Upper lobe of left lung (tissue), 6 donors: ENCODE measurements at regions not wholly inside any gene's neighbourhood (a gene's known extent, or its start where the extent isn't known, plus 50 kb on each side); places are given as distances from the start of the nearest gene placed in this dataset.

Experiments used
- ATAC-seq, 2 donors: fragments of 200-7000 bp; cut with Tn5 transposase; one replicate each; pipeline ENCODE4 v1.9.1; 2022; ENCODE audit warnings: mild to moderate bottlenecking in 2 of 2, moderate library complexity in 2 of 2; ENCODE audit not compliant: low FRiP score in 2 of 2
- DNase-seq, 2 donors: peaks; one replicate each; pipeline ENCODE4 v3.0.0-alpha.2; 2019 to 2020
- H3K27ac ChIP-seq, 4 donors: fragments of 200-600 bp; sonication (generic); one replicate each; pipeline ENCODE4 v1.5.1; 2016 to 2019
- H3K27me3 ChIP-seq, 4 donors: fragments of 200-600 bp; sonication (generic); one replicate each; pipeline ENCODE4 v1.5.1; 2017 to 2019
- H3K36me3 ChIP-seq, 4 donors: fragments of 200-600 bp; sonication (generic); one replicate each; pipeline ENCODE4 v1.5.1; 2016 to 2019
- H3K4me1 ChIP-seq, 4 donors: fragments of 200-600 bp; sonication (generic); one replicate each; pipeline ENCODE4 v1.5.1; 2018 to 2019
- H3K4me3 ChIP-seq, 4 donors: fragments of 200-600 bp; sonication (generic); one replicate each; pipeline ENCODE4 v1.5.1; 2017 to 2019; ENCODE audit warnings: mild to moderate bottlenecking in 2 of 4, moderate library complexity in 1 of 4
- H3K9me3 ChIP-seq, 4 donors: fragments of 200-600 bp; sonication (generic); one replicate each; pipeline ENCODE4 v1.5.1; 2018 to 2019
- EP300 ChIP-seq, 4 donors: sonication (generic); formaldehyde crosslinking; IDR thresholded peaks; one replicate each; pipeline ENCODE4 v1.5.1; 2017; ENCODE audit warnings: antibody characterized with exemption in 4 of 4, control low read depth in 2 of 4
- POLR2A ChIP-seq, 4 donors: fragments of 450-650 bp; IDR thresholded peaks; one replicate each; pipeline ENCODE4 v1.5.1; 2016 to 2017; ENCODE audit warnings: antibody characterized with exemption in 4 of 4, mild to moderate bottlenecking in 2 of 4
- POLR2AphosphoS5 ChIP-seq, 2 donors: sonication (generic); formaldehyde crosslinking; IDR thresholded peaks; one replicate each; pipeline ENCODE4 v1.5.1; 2017; ENCODE audit warnings: antibody characterized with exemption in 2 of 2
- WGBS, 2 donors: methylation state at CpG; one replicate each; pipeline ENCODE4 v1.1.5; 2017 to 2018; 5-methylcytosine and 5-hydroxymethylcytosine counted together
- TF ChIP-seq, protein P1 (sequence below), 6 experiments: fragments of 450-650 bp in 4 of 6; fragments of 200-600 bp in 2 of 6; sonication (generic) in 2 of 6; IDR thresholded peaks; one replicate each; pipeline ENCODE4 v1.5.1; 2016 to 2019; ENCODE audit warnings: antibody characterized with exemption in 6 of 6
- donor health status: DM: no; HTN: no; CAD: no; lungs with moderate emphysema.
- donor health status: DM: no; HTN: yes; CAD: no; lungs with severe emphysema.

DNA sequence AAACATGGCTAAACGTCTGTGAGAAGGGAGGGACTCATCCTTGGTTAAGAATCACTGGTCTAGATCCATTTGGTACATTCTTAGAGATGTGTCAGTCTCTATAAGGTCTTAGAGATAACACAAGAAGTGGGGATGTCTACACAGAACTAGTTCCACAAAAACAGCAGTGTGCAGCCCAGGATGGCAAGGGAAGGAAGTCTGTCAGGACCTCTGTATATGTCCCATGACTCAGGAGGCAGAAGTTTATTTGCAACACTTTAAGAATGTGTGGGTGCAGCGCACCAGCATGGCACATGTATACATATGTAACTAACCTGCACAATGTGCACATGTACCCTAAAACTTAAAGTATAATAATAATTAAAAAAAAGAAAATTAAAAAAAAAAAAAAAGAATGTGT lies 548.5 kb upstream of the SOX9 start:
- no peak for DNase-seq
- no peaks in the 10 kb centered on the region for H3K9me3 ChIP-seq
- no peaks in the 10 kb centered on the region for H3K36me3 ChIP-seq
- H3K27me3 ChIP-seq = no peaks in the 10 kb centered on the region
- ATAC-seq = no peak
- no peak overlapping the region for H3K4me3 ChIP-seq
- no peaks in the 10 kb centered on the region for H3K4me1 ChIP-seq
- no peak overlapping the region for H3K27ac ChIP-seq
- TF ChIP-seq EP300 (IDR thresholded peaks at IDR 0.05) (no peak), POLR2AphosphoS5 (IDR thresholded peaks at IDR 0.05) (no peak), POLR2A (IDR thresholded peaks at IDR 0.05) (no peak)
- TF ChIP-seq, protein P1, sequence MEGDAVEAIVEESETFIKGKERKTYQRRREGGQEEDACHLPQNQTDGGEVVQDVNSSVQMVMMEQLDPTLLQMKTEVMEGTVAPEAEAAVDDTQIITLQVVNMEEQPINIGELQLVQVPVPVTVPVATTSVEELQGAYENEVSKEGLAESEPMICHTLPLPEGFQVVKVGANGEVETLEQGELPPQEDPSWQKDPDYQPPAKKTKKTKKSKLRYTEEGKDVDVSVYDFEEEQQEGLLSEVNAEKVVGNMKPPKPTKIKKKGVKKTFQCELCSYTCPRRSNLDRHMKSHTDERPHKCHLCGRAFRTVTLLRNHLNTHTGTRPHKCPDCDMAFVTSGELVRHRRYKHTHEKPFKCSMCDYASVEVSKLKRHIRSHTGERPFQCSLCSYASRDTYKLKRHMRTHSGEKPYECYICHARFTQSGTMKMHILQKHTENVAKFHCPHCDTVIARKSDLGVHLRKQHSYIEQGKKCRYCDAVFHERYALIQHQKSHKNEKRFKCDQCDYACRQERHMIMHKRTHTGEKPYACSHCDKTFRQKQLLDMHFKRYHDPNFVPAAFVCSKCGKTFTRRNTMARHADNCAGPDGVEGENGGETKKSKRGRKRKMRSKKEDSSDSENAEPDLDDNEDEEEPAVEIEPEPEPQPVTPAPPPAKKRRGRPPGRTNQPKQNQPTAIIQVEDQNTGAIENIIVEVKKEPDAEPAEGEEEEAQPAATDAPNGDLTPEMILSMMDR (IDR thresholded peaks at IDR 0.05) = no peak
- 60 to 70% methylated on average over 2 of the region's 2 CpGs for WGBS, 2 donors

DNA sequence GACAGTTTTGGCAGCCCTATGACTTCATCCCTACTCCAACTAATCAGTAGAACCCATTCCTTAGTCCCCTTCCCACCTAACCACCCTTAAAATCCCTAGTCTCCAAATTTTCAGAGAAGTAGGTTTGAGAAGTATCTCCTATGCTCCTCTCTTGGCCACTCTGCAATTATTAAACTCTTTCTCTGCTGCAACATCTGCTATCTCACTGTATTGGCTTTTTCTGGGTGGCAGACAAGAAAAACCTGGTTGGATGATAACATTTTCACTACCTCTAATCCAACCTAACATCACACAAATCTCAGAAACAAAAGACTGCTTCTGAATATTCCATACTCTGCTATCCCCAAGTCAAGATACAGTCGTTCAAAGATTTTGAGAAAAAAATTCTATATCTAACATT lies 542.4 kb upstream of the SOX9 start:
- WGBS, 2 donors = 84 to 88% methylated on average over 1 of the region's 1 CpG
- no peak for TF ChIP-seq POLR2AphosphoS5 (IDR thresholded peaks at IDR 0.05)
- TF ChIP-seq EP300 (IDR thresholded peaks at IDR 0.05) = no peak
- no peak for TF ChIP-seq POLR2A (IDR thresholded peaks at IDR 0.05)
- TF ChIP-seq, protein P1 (IDR thresholded peaks at IDR 0.05) = no peak
- Histone ChIP-seq H3K4me3 (no peak overlapping the region), H3K36me3 (no peaks in the 10 kb centered on the region), H3K4me1 (no peaks in the 10 kb centered on the region), H3K27ac (no peak overlapping the region), H3K27me3 (no peaks in the 10 kb centered on the region), H3K9me3 (peaks cover 0 to 7% (median 2%) of the 10 kb centered on the region in 4 donors)
- ATAC-seq (no peak), DNase-seq (no peak)

DNA sequence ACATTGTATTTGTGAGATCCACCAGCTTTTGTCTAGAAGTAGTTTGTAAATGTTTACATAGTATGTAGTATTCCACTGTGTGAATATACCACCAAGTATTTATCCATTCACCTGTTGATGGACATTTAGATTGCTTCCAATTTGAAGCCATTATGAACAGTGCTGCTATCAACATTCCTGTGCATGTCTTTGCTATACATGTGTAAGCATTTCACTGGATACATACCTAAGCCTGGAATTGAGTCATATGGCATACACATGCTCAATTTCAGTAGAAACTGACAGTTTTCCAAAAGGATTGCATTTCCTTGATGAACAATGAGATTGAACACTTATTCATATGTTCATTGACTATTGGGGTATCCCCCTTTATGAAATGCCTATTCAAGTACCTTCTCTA lies 540.6 kb upstream of the SOX9 start:
- Histone ChIP-seq H3K9me3 (peaks cover 0 to 7% (median 2%) of the 10 kb centered on the region in 4 donors), H3K4me1 (no peaks in the 10 kb centered on the region), H3K27ac (no peak overlapping the region), H3K36me3 (no peaks in the 10 kb centered on the region), H3K27me3 (no peaks in the 10 kb centered on the region), H3K4me3 (no peak overlapping the region)
- TF ChIP-seq, protein P1 (IDR thresholded peaks at IDR 0.05) = no peak
- TF ChIP-seq EP300 (IDR thresholded peaks at IDR 0.05) (no peak), POLR2AphosphoS5 (IDR thresholded peaks at IDR 0.05) (no peak), POLR2A (IDR thresholded peaks at IDR 0.05) (no peak)
- no peak for DNase-seq
- ATAC-seq = no peak

DNA sequence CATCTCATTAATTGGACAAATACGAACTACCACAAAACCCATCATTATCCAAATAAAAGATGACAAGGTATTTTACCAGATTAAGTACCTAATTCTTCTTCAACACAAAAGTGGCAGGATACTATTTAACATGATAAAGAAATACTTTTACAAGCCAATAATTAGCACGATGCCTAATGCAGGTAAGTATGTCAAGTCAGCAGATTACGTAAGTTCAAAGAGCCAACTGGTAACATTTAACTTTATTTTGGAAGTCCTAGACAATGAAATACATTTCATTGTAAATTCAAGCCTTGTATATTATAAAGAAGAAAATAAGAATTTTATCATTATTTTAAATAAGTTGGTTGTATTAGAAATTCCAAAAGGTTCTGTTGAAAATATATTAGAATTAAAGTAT lies 535.3 kb upstream of the SOX9 start:
- Histone ChIP-seq H3K27me3 (no peaks in the 10 kb centered on the region), H3K27ac (no peak overlapping the region), H3K4me1 (no peaks in the 10 kb centered on the region), H3K4me3 (no peak overlapping the region), H3K36me3 (no peaks in the 10 kb centered on the region), H3K9me3 (no peaks in the 10 kb centered on the region)
- DNase-seq = no peak
- no peak for TF ChIP-seq EP300 (IDR thresholded peaks at IDR 0.05)
- TF ChIP-seq POLR2A (IDR thresholded peaks at IDR 0.05) = no peak
- TF ChIP-seq, protein P1 (IDR thresholded peaks at IDR 0.05) = no peak
- TF ChIP-seq POLR2AphosphoS5 (IDR thresholded peaks at IDR 0.05) = no peak
- WGBS, 2 donors = 64 to 84% methylated on average over 3 of the region's 3 CpGs
- ATAC-seq = no peak

DNA sequence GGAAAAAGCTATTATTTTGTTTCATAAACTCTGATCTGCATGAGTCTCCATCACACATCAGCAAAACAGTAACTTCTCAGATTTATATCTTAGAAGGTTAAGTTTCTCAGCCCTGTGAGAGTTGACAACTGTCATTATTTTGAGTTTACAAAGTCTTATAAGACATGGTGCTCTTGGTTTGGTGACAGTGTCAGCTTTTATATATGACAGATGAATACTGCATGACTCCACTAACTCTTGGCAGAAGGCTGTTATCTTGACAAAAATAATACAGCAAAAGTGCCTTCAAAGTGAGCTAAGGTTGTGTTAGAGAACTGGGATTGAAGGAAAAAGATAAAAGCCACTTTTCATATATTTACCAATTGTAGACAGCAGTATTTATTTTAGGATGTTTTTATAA lies 528.4 kb upstream of the SOX9 start:
- Histone ChIP-seq H3K4me3 (no peak overlapping the region), H3K27me3 (no peaks in the 10 kb centered on the region), H3K9me3 (no peaks in the 10 kb centered on the region), H3K4me1 (no peaks in the 10 kb centered on the region), H3K36me3 (no peaks in the 10 kb centered on the region), H3K27ac (no peak overlapping the region)
- TF ChIP-seq EP300 (IDR thresholded peaks at IDR 0.05) = no peak
- TF ChIP-seq, protein P1 (IDR thresholded peaks at IDR 0.05) = no peak
- no peak for TF ChIP-seq POLR2A (IDR thresholded peaks at IDR 0.05)
- TF ChIP-seq POLR2AphosphoS5 (IDR thresholded peaks at IDR 0.05) = no peak
- DNase-seq (no peak), ATAC-seq (no peak)
